Psoas muscle (tissue), 7 donors: ENCODE measurements at regions not wholly inside any gene's neighbourhood (a gene's known extent, or its start where the extent isn't known, plus 50 kb on each side); places are given as distances from the start of the nearest gene placed in this dataset.
"Not testable (repeated sequence)": the region's sequence is repeated elsewhere in the genome, so short reads cannot be mapped to it uniquely, and the experiment has no call there.

Experiments used
- ATAC-seq, 4 donors: fragments of 200-7000 bp; cut with Tn5 transposase; one replicate each; pipeline ENCODE4 v1.9.1; 2020; ENCODE audit warnings: moderate library complexity in 3 of 4, mild to moderate bottlenecking in 2 of 4
- DNase-seq, 2 donors: peaks; one replicate each; pipeline ENCODE4 v3.0.0-alpha.2; 2020
- H3K27ac ChIP-seq: fragments of 200-600 bp; one replicate; pipeline ENCODE4 v1.8.0; 2022
- H3K27me3 ChIP-seq, 3 donors: fragments of 200-600 bp in 1 of 3; one replicate each; pipeline versions ENCODE4 v1.6.1 to v1.8.0; 2013 to 2022; ENCODE audit warnings: low read length in 2 of 3, mild to moderate bottlenecking in 2 of 3, moderate library complexity in 1 of 3; ENCODE audit not compliant: insufficient read depth in 3 of 3
- H3K36me3 ChIP-seq, 2 donors: fragments of 200-600 bp in 1 of 2; one replicate each; pipeline versions ENCODE4 v1.6.1 to v1.8.0; 2013 to 2022; ENCODE audit warnings: low read depth in 1 of 2, mild to moderate bottlenecking in 1 of 2, moderate library complexity in 1 of 2; ENCODE audit not compliant: insufficient read depth in 1 of 2
- H3K4me1 ChIP-seq: fragments of 200-600 bp; one replicate; pipeline ENCODE4 v1.8.0; 2022
- H3K4me3 ChIP-seq: fragments of 200-600 bp; one replicate; pipeline ENCODE4 v1.8.0; 2022; ENCODE audit warnings: mild to moderate bottlenecking
- H3K9me3 ChIP-seq: fragments of 200-600 bp; one replicate; pipeline ENCODE4 v1.8.0; 2022
- WGBS, 3 donors: extraction: QIAGEN DNeasy Blood & Tissue Kit; methylation state at CpG; one replicate each; pipeline versions ENCODE4 v1.1.6 to v1.1.7; 2013; 5-methylcytosine and 5-hydroxymethylcytosine counted together
- intact Hi-C, 2 donors: fragments of 100-400 bp; cut with DNase I; formaldehyde crosslinking; loops; one replicate each; pipeline versions ENCODE4 v1.11.0 to v1.14.2; 2022
- TF ChIP-seq, protein P1 (sequence below): fragments of 200-600 bp; IDR thresholded peaks from one replicate; pipeline ENCODE4 v1.8.0; 2022; ENCODE audit warnings: antibody characterized with exemption
- donor health status: healthy with polysubstance abuse.
- donor health status: DM: no; HTN: no; CAD: no; lungs with moderate emphysema.
- donor health status: Bipolar disorder and iron deficiency.
- donor health status: healthy.
- donor health status: DM: yes; HTN: yes; CAD: no.
- donor health status: DM: no; HTN: no; CAD: no.
- donor health status: DM: yes; HTN: yes; CAD: no.

DNA sequence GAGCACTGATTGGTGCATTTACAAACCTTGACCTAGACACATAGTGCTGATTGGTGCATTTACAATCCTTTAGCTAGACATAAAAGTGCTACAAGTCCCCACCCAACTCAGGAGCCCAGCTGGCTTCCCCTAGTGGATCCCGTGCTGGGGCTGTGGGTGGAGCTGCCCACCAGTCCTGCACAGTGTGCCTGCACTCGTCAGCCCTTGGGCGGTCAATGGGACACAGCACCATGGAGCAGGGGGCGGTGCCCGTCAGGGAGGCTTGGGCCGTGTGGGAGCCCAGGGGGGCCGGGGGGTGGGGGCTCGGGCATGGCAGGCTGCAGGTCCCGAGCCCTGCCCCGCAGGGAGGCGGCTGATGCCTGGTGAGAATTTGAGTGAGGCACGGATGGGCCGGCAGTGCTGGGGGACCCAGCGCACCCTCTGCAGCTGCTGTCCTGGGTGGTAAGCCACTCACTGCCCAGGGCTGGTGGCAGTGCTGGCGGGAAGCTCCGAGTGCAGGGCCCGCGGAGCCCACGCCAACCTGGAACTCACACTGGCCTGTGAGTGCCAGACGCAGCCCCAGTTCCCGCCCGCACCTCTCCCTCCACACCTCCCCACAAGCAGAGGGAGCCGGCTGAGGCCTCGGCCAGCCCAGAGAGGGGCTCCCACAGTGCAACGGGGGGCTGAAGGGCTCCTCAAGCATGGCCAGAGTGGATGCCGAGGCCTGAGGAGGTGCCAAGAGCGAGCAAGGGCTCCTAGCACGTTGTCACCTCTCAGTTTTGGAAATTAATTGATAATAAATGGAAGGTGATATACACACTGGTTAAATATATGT, 207.7 kb downstream of the RAP2B start:
- intact Hi-C loops = no loop called here
- DNase-seq (peak in 1 of 2 donors; percentile 50), ATAC-seq (no peak)
- TF ChIP-seq, protein P1, sequence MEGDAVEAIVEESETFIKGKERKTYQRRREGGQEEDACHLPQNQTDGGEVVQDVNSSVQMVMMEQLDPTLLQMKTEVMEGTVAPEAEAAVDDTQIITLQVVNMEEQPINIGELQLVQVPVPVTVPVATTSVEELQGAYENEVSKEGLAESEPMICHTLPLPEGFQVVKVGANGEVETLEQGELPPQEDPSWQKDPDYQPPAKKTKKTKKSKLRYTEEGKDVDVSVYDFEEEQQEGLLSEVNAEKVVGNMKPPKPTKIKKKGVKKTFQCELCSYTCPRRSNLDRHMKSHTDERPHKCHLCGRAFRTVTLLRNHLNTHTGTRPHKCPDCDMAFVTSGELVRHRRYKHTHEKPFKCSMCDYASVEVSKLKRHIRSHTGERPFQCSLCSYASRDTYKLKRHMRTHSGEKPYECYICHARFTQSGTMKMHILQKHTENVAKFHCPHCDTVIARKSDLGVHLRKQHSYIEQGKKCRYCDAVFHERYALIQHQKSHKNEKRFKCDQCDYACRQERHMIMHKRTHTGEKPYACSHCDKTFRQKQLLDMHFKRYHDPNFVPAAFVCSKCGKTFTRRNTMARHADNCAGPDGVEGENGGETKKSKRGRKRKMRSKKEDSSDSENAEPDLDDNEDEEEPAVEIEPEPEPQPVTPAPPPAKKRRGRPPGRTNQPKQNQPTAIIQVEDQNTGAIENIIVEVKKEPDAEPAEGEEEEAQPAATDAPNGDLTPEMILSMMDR = no peak
- no peaks in the 10 kb centered on the region for H3K36me3 ChIP-seq
- WGBS, 3 donors = 90 to 91% (median 91%) methylated on average over 22 to 28 of the region's 28 CpGs
- H3K9me3 ChIP-seq = no peaks in the 10 kb centered on the region
- no peak overlapping the region for H3K27ac ChIP-seq
- no peaks in the 10 kb centered on the region for H3K27me3 ChIP-seq
- no peaks in the 10 kb centered on the region for H3K4me1 ChIP-seq
- H3K4me3 ChIP-seq = no peak overlapping the region

DNA sequence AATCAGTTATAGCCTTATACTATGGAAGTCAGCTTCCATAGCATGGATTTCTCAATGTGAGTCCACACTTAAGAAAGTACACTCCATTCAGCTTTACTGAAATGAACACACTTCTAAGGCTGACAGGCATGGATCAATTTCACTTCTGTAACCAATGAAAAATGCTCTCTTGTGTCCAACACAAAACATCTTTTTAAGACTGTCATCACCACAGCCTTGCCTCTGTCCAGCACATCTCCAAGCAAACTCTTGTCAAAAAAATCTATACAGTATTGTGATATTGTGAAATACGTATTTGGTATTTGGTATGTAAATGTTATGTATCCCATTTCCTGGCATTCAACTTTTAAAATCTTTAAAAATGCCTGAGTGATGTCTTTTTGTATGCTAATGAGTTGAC, 208.7 kb downstream of the RAP2B start:
- H3K9me3 ChIP-seq = no peaks in the 10 kb centered on the region
- H3K27ac ChIP-seq = no peak overlapping the region
- WGBS, 3 donors = 81 to 83% (median 83%) methylated on average over 1 of the region's 1 CpG
- TF ChIP-seq, protein P1 = no peak
- H3K27me3 ChIP-seq = no peaks in the 10 kb centered on the region
- intact Hi-C loops = no loop called here
- no peak overlapping the region for H3K4me3 ChIP-seq
- ATAC-seq (no peak), DNase-seq (no peak)
- H3K4me1 ChIP-seq = no peaks in the 10 kb centered on the region
- H3K36me3 ChIP-seq = no peaks in the 10 kb centered on the region

DNA sequence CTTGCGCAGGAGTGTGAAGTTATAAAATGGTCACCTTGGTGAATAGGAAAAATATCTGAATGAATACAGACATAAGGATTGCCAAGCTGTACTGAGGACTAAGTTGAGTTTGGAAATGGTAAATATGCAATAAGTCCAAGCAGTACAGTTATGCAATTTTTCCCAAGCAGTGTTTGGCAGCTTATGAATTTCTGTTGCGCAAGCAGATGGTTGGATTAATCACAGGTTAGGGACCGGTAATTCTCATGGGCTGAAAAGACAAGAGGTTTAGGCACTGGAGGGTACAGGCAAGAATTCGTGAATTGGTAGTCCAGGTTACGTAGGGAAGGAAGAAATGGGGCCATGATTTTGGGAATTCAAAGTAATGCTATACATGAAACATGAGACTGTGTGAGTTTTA, 210.3 kb downstream of the RAP2B start:
- Histone ChIP-seq H3K4me1 (no peaks in the 10 kb centered on the region), H3K4me3 (no peak overlapping the region), H3K27me3 (no peaks in the 10 kb centered on the region), H3K27ac (no peak overlapping the region), H3K36me3 (no peaks in the 10 kb centered on the region), H3K9me3 (no peaks in the 10 kb centered on the region)
- intact Hi-C loops = no loop called here
- no peak for DNase-seq
- TF ChIP-seq, protein P1 = no peak
- no peak for ATAC-seq
- 78 to 90% (median 82%) methylated on average over 5 of the region's 5 CpGs for WGBS, 3 donors

DNA sequence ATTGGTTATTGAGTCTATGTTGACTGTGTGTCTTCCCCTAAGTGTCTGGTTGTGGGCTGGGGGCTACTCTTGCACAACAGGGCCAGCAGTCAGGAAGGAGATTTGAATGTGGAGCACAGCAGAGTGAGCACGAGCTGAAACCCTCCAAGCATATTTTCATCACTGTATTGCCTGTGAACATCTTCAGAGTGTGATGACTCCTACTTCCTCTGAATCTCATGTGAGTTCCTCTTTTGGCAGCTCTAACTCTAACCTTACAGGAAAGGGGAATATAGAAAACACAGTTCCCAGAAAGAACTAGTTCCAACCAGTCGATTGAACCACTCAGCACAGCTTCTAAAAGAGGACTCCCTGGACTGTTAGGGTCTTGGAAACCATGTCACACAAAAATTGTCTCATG, 211.6 kb downstream of the RAP2B start:
- no peak overlapping the region for H3K4me3 ChIP-seq
- ATAC-seq (peak in 1 of 4 donors; percentile 26), DNase-seq (no peak)
- TF ChIP-seq, protein P1 = no peak
- intact Hi-C loops = no loop called here
- H3K9me3 ChIP-seq = no peaks in the 10 kb centered on the region
- H3K4me1 ChIP-seq = no peaks in the 10 kb centered on the region
- H3K36me3 ChIP-seq = no peaks in the 10 kb centered on the region
- H3K27ac ChIP-seq = no peak overlapping the region
- no peaks in the 10 kb centered on the region for H3K27me3 ChIP-seq
- 50 to 54% (median 52%) methylated on average over 2 of the region's 2 CpGs for WGBS, 3 donors

DNA sequence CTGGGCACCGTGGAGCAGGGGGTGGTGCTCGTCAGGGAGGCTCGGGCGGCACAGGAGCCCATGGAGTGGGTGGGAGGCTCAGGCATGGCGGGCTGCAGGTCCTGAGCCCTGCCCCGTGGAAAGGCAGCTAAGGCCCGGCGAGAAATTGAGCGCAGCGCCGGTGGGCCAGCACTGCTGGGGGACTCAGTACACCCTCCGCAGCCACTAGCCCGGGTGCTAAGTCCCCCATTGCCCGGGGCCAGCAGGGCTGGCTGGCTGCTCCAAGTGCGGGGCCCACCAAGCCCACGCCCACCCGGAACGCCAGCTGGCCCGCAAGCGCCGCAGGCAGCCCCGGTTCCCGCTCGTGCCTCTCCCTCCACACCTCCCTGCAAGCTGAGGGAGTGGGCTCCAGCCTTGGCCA, 216.3 kb downstream of the RAP2B start:
- H3K36me3 ChIP-seq, DNase-seq, H3K27me3 ChIP-seq, ATAC-seq, H3K9me3 ChIP-seq, H3K4me3 ChIP-seq, intact Hi-C loops, H3K4me1 ChIP-seq, H3K27ac ChIP-seq: not testable (repeated sequence)
- 95 to 100% (median 98%) methylated on average over 1 to 24 of the region's 24 CpGs for WGBS, 3 donors
